SK-N-MC (cell line): ENCODE measurements at regions not wholly inside any gene's neighbourhood (a gene's known extent, or its start where the extent isn't known, plus 50 kb on each side); places are given as distances from the start of the nearest gene placed in this dataset.

ENCODE experiments used
- DNase-seq: peaks from one replicate; pipeline ENCODE4 v3.0.0-alpha.2; 2011; ENCODE audit warnings: low read depth, low spot score
- H3K27ac ChIP-seq: fragments of 200-600 bp; sonication (generic); 2 replicates; pipeline ENCODE4 v1.5.1; 2016; ENCODE audit warnings: mixed run types
- H3K36me3 ChIP-seq: fragments of 200-600 bp; sonication (generic); 2 replicates; pipeline ENCODE4 v1.6.1; 2017; ENCODE audit warnings: antibody characterized with exemption, low read length, mixed read lengths; ENCODE audit not compliant: insufficient read depth
- H3K4me3 ChIP-seq: fragments of 200-600 bp; sonication (generic); 2 replicates; pipeline ENCODE4 v1.5.1; 2016
- H3K9ac ChIP-seq: fragments of 200-600 bp; sonication (generic); 2 replicates; pipeline ENCODE4 v1.8.0; 2017; ENCODE audit warnings: mixed run types, mixed read lengths; ENCODE audit not compliant: insufficient read length
- H3K9me3 ChIP-seq: fragments of 200-600 bp; sonication (generic); 2 replicates; pipeline ENCODE4 v1.6.1; 2017; ENCODE audit warnings: low read depth, mild to moderate bottlenecking, antibody characterized with exemption, low read length, moderate library complexity, mixed read lengths
- EZH2 ChIP-seq: fragments of 200-600 bp; sonication (generic); IDR thresholded peaks from one replicate; pipeline ENCODE4 v1.6.1; 2017; ENCODE audit warnings: antibody characterized with exemption
- FOXP2 ChIP-seq: optimal IDR thresholded peaks from 2 replicates; pipeline ENCODE3; 2011; ENCODE audit warnings: mild to moderate bottlenecking, moderate library complexity; ENCODE audit not compliant: insufficient read depth; ENCODE audit errors: extremely low read length, control extremely low read depth
- POLR2AphosphoS5 ChIP-seq: IDR thresholded peaks from 2 replicates; pipeline ENCODE4 v1.6.1; 2012; ENCODE audit warnings: mild to moderate bottlenecking, low read depth, low read length, borderline replicate concordance

DNA sequence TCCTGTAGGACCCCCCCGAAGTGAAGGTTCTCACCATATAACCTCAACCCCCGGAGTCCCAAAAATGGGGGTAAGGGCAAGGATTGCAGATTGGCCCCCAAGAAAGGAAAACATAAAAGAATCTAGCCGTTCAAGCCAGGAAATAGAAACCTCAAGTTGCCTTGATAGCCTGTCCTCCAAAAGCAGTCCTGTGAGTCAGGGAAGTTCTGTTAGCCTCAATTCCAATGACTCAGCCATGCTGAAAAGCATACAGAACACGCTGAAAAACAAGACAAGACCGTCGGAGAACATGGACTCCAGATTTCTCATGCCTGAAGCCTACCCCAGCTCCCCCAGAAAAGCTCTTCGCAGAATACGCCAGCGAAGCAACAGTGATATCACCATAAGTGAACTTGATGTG is 344.2 kb upstream of the RGS6 start:
- no peak overlapping the region for H3K4me3 ChIP-seq
- TF ChIP-seq FOXP2 (no peak), POLR2AphosphoS5 (no peak), EZH2 (no peak)
- H3K36me3 ChIP-seq = peaks cover 19% of the 10 kb centered on the region
- no peak for DNase-seq
- H3K27ac ChIP-seq = no peak overlapping the region
- no peaks in the 10 kb centered on the region for H3K9me3 ChIP-seq
- H3K9ac ChIP-seq = no peak overlapping the region

DNA sequence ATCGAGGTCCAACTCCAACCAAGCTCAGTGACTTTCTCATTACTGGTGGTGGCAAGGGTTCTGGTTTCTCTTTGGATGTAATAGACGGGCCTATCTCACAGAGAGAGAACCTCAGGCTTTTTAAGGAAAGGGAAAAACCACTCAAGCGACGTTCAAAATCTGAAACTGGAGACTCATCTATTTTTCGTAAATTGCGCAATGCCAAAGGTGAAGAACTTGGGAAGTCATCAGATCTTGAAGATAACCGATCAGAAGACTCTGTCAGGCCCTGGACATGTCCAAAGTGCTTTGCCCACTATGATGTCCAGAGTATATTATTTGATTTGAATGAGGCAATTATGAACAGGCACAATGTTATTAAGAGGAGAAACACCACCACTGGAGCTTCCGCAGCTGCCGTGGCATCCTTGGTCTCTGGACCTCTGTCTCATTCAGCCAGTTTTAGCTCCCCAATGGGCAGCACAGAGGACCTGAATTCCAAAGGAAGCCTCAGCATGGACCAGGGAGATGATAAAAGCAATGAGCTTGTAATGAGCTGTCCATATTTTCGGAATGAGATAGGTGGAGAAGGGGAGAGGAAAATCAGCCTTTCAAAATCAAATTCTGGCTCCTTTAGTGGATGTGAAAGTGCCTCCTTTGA is 343.5 kb upstream of the RGS6 start:
- Histone ChIP-seq H3K4me3 (no peak overlapping the region), H3K36me3 (peaks cover 16% of the 10 kb centered on the region), H3K9ac (no peak overlapping the region), H3K9me3 (no peaks in the 10 kb centered on the region), H3K27ac (no peak overlapping the region)
- no peak for DNase-seq
- no peak for TF ChIP-seq FOXP2
- TF ChIP-seq EZH2 = no peak
- no peak for TF ChIP-seq POLR2AphosphoS5

DNA sequence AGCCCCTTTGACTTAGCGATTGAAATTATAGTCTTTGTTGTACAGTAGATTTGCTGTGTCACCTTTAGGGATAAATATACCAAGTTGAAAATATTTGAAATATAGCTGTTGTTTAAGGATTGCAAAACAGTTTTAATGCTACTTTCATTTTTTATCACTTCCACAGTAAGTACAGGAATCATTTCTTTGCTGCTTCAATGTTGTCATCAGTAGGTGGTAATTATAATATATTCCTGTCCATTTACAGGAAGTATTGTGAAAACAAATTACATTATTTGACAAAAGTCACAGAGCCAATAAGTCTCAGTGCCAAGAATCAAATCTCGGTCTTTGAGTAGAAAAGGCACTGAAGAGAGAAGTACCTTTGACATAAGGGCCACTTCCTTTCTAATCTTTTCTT is 342.6 kb upstream of the RGS6 start:
- DNase-seq = no peak
- peak overlapping the region; percentile 5; the same call in 1 of the 2 replicates for H3K27ac ChIP-seq
- H3K4me3 ChIP-seq = no peak overlapping the region
- H3K9ac ChIP-seq = no peak overlapping the region
- no peaks in the 10 kb centered on the region for H3K9me3 ChIP-seq
- TF ChIP-seq FOXP2 (no peak), EZH2 (no peak), POLR2AphosphoS5 (no peak)
- H3K36me3 ChIP-seq = peaks cover 11% of the 10 kb centered on the region

DNA sequence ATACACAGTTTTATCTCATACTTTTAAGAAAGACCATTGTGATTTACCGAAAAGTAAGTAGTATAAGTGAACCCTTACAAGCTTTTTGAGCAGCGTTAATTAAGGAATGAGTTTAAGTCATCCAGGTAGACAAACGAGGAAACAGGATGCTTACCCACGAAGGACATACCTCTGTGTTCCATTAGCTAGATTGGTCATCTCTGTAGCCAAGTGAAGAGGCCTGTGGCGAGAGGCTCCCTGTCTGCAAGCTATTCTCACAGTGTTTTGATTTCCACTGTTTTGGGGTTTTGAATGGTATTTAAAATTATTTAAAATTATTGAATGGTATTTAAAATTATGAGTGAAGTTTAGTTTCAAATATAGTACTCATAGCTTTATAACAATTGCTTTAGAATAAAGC is 342.1 kb upstream of the RGS6 start:
- peaks cover 11% of the 10 kb centered on the region for H3K36me3 ChIP-seq
- H3K9ac ChIP-seq = no peak overlapping the region
- H3K4me3 ChIP-seq = no peak overlapping the region
- no peak for DNase-seq
- no peak for TF ChIP-seq POLR2AphosphoS5
- TF ChIP-seq FOXP2 = no peak
- no peak for TF ChIP-seq EZH2
- H3K27ac ChIP-seq = no peak overlapping the region
- H3K9me3 ChIP-seq = no peaks in the 10 kb centered on the region

DNA sequence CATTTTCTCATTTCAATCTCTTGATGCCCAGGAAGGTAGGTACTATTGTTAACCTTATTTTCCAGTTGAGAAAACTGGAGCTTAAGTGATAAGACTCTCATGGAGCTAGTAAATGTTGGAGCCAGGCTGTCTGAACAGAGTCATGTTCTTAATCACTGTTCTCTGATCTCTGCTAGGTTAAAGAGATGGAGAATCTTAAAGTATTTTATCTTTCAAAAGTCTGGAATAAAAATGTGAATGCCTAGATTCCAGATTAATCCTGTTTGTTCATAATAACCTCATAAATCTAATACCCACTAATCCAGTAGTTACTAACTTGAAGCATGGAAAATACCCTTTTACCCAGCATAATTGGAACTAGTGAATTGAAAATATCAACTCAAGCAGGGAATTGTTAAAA is 341.0 kb upstream of the RGS6 start:
- no peak for DNase-seq
- Histone ChIP-seq H3K27ac (peak overlapping the region; percentile 88), H3K9me3 (no peaks in the 10 kb centered on the region), H3K36me3 (peaks cover 11% of the 10 kb centered on the region), H3K9ac (no peak overlapping the region), H3K4me3 (no peak overlapping the region)
- TF ChIP-seq POLR2AphosphoS5 (no peak), FOXP2 (no peak), EZH2 (no peak)

DNA sequence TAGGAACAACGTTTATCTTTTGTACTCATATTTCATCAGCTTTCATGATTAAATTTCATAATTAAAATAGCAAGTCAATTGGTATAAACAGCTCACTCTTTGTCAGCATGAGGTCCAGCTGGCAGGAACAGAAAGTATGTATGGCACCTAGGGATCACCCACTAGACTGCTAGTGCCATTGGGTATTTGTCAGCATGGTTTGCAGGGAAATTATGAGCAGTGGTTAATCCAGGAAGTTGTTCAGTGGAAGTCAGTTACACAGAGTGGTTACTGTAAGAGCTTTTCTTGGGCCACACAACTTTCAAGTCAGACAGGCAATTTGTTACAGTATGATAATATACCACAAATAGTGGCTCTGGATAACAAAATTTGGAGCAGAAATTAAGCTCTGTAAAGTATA is 340.3 kb upstream of the RGS6 start:
- Histone ChIP-seq H3K9me3 (no peaks in the 10 kb centered on the region), H3K27ac (peak overlapping the region; percentile 88), H3K9ac (no peak overlapping the region), H3K36me3 (peaks cover 11% of the 10 kb centered on the region), H3K4me3 (peak overlapping the region; percentile 13; the same call in 1 of the 2 replicates)
- no peak for TF ChIP-seq POLR2AphosphoS5
- TF ChIP-seq EZH2 = no peak
- TF ChIP-seq FOXP2 = peak; percentile 64
- DNase-seq = peak; percentile 55

DNA sequence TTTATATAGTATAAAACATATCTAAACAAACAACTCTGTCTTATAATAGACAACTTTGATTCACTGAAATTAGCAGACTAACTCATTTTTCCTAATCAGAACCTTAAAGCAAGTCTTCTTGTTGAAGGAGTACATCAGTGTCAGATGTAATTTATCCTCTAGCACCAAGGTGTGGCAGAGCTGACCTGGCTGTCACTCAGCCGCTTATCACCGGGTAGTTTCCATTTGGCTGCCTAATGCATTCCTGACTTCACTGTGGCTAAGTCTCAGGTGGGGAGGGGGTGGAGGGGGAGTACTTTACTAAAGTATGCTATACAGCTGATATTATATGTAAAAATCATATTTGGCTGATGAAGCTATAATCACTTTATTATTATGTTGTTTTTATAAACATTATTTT is 339.9 kb upstream of the RGS6 start:
- H3K27ac ChIP-seq = peak overlapping the region; percentile 88; the same call in 1 of the 2 replicates
- H3K9ac ChIP-seq = no peak overlapping the region

DNA sequence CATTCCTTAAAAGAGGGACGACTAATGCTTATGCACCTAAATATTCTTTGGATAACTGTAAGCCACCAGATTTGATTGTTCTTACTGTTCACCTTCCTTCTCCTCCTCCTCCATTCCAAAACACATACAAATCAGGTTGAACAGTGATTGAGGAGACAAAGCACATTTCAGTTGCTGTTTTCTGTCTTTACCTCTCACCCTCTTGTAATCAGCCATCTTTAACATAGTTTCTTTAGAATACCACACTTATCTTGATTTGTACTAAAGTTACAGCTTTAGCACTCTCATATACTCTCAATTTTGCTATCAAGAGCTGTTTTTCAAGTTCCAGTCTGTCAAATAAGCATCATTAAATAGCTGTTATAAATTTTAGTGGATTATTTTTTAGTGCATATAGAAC is 338.3 kb upstream of the RGS6 start:
- no peak overlapping the region for H3K4me3 ChIP-seq
- TF ChIP-seq POLR2AphosphoS5 (no peak), EZH2 (no peak), FOXP2 (no peak)
- no peaks in the 10 kb centered on the region for H3K9me3 ChIP-seq
- H3K36me3 ChIP-seq = peaks cover 17% of the 10 kb centered on the region
- H3K9ac ChIP-seq = no peak overlapping the region
- DNase-seq = no peak
- no peak overlapping the region for H3K27ac ChIP-seq

More for the DNA sequence above, 339.9 kb upstream of the RGS6 start:
- Histone ChIP-seq H3K36me3 (peaks cover 12% of the 10 kb centered on the region), H3K4me3 (no peak overlapping the region; the same call in 1 of the 2 replicates), H3K9me3 (no peaks in the 10 kb centered on the region)
- TF ChIP-seq FOXP2 (no peak), POLR2AphosphoS5 (no peak), EZH2 (no peak)
- DNase-seq = no peak

DNA sequence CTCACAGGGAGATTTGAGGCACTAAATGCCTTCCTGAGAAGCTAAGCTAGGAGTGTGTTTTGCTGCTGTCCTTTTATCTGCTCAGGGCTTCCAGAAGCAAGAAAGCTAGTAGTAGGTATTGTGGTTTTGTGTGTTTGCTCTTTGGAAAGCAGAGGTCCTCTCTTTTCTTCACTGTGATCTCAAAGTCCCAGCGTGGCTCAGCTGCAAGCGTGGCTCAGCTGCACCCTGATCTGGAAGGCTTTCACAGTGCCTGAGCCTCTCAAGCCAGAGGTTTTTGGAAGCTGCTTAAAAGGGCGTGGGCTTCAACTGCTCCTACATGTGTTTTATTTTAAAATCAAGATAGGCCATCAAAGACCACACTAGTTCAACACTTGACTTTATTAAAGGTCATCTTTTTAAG is 337.4 kb upstream of the RGS6 start:
- Histone ChIP-seq H3K4me3 (no peak overlapping the region), H3K9ac (no peak overlapping the region), H3K27ac (peak overlapping the region; percentile 9; the same call in 1 of the 2 replicates), H3K9me3 (no peaks in the 10 kb centered on the region), H3K36me3 (peaks cover 23% of the 10 kb centered on the region)
- TF ChIP-seq POLR2AphosphoS5 = no peak
- TF ChIP-seq EZH2 = no peak
- no peak for TF ChIP-seq FOXP2
- no peak for DNase-seq
